AG04450 (cell line): ENCODE measurements at regions not wholly inside any gene's neighbourhood (a gene's known extent, or its start where the extent isn't known, plus 50 kb on each side); places are given as distances from the start of the nearest gene placed in this dataset.
"Not testable (repeated sequence)": the region's sequence is repeated elsewhere in the genome, so short reads cannot be mapped to it uniquely, and the experiment has no call there.

Experiments
- CTCF ChIA-PET: fragments of 300-600, 350-600 bp; formaldehyde crosslinking; extraction: SDS; loops from one replicate; lab custom pipeline; 2022; ENCODE audit warnings: antibody characterized with exemption, inconsistent platforms; lab: Charles Lee
- POLR2A ChIA-PET: fragments of 350-600 bp; formaldehyde crosslinking; extraction: SDS; loops from one replicate; lab custom pipeline; 2021; ENCODE audit warnings: antibody characterized with exemption, inconsistent platforms; lab: Yijun Ruan, JAX
- DNase-seq: peaks from one replicate; pipeline ENCODE4 v3.0.0-alpha.2; 2011; ENCODE audit warnings: low read depth, low spot score
- H3K27ac ChIP-seq: one replicate; pipeline ENCODE4 v1.5.1; 2012; ENCODE audit warnings: low read depth, low read length, control low read depth
- H3K27me3 ChIP-seq: one replicate; pipeline ENCODE4 v1.6.0; 2012; ENCODE audit warnings: low read length; ENCODE audit not compliant: control insufficient read depth, insufficient read depth
- H3K4me3 ChIP-seq: 2 replicates; pipeline ENCODE4 v1.5.1; 2011; ENCODE audit warnings: mild to moderate bottlenecking, low read depth, low read length, control low read depth
- H3K9me3 ChIP-seq: 2 replicates; pipeline ENCODE4 v1.5.1; 2012; ENCODE audit warnings: low read length; ENCODE audit not compliant: control insufficient read depth, insufficient read depth
- TF ChIP-seq, protein P1 (sequence below): IDR thresholded peaks from 2 replicates; pipeline ENCODE4 v1.5.1; 2011; ENCODE audit warnings: low read depth, low read length, control low read depth, inconsistent platforms

DNA sequence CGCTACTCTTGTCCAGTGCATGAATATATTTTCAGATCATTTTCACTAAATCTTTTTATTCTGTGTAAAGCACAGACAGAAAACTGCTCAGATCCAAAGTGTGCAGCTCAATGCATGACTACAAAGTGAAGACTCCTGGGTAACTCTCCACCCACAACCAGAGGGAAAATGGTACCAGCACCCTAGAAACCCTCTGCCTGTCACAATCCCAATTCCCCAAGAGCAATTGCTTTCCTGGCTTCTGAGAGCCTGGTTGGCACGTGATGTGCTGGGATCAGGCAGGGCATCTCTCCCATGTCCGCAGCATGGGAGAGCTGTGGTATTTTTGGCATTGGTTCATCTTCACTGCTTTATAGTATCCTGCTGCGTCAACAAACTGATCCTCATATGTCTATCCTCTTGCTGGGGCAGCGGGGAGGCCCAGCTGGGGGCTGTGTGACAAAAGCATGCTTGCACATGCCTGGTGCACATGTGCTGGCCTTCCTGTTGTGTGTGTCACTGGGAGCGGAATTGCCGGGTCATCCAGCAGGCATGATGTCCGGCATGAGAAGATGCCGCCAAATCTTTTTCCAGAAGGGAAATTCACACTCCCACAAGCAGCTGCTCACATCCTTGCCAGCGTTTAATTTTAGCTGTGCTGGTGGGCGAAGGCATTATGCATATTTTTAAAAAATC lies 278.9 kb upstream of the FOXF1 start:
- Histone ChIP-seq H3K27me3 (no peaks in the 10 kb centered on the region), H3K4me3 (no peak overlapping the region), H3K9me3 (peaks cover 14% of the 10 kb centered on the region), H3K27ac (no peak overlapping the region)
- POLR2A ChIA-PET, result no interaction called here
- CTCF ChIA-PET, result interaction anchor here (1.0 kb wide), 1 partner anchor 12 kb away, joined by 3 read pairs; no protein-coding TSS in a partner anchor
- DNase-seq, result no peak
- TF ChIP-seq, protein P1, sequence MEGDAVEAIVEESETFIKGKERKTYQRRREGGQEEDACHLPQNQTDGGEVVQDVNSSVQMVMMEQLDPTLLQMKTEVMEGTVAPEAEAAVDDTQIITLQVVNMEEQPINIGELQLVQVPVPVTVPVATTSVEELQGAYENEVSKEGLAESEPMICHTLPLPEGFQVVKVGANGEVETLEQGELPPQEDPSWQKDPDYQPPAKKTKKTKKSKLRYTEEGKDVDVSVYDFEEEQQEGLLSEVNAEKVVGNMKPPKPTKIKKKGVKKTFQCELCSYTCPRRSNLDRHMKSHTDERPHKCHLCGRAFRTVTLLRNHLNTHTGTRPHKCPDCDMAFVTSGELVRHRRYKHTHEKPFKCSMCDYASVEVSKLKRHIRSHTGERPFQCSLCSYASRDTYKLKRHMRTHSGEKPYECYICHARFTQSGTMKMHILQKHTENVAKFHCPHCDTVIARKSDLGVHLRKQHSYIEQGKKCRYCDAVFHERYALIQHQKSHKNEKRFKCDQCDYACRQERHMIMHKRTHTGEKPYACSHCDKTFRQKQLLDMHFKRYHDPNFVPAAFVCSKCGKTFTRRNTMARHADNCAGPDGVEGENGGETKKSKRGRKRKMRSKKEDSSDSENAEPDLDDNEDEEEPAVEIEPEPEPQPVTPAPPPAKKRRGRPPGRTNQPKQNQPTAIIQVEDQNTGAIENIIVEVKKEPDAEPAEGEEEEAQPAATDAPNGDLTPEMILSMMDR, result no peak

DNA sequence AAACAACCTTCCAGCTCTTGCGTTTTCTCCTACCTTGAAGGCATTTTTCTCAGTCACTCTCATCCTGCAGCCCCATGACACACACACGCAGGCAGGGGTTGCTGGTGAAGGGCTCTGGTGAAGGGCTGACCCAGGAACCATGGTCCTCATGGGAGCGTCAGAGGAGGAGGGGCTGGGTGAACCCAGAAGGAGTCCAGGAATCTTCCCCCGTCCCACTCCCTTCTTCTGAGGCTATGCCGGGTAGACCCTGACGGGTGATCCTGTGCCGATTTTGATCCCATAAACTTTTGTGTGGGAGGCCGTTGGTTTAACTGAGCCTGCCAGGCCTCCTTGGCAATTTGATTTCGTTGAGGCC lies 278.4 kb upstream of the FOXF1 start:
- POLR2A ChIA-PET, result no interaction called here
- CTCF ChIA-PET, result no interaction called here
- TF ChIP-seq, protein P1, result no peak

DNA sequence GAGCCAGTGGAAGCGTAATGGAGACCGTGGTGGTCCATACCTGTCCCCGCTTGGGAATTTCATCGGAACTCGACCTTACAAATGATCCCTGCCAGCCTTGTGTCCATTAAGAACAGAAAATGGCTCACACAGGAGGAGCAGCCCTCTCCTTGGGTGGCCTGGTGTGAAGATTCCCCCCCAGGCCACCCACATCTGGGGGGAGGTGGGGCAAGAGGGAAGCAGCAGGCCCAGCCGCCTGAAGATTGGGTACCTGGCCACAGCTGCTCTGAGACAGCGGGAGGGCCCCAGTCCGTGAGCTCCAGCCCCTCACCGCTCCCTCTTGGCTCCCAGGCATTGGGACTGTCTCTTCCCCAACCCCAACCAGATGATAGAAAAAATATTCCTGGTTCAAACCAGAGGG lies 277.8 kb upstream of the FOXF1 start:
- Histone ChIP-seq H3K9me3 (peaks cover 14% of the 10 kb centered on the region), H3K4me3 (no peak overlapping the region), H3K27ac (no peak overlapping the region), H3K27me3 (no peaks in the 10 kb centered on the region)
- ChIA-PET CTCF (no interaction called here), POLR2A (no interaction called here)
- no peak for DNase-seq
- TF ChIP-seq, protein P1, result no peak

More for the DNA sequence above, 278.4 kb upstream of the FOXF1 start:
- Histone ChIP-seq H3K4me3 (no peak overlapping the region), H3K9me3 (peaks cover 14% of the 10 kb centered on the region), H3K27ac (no peak overlapping the region), H3K27me3 (no peaks in the 10 kb centered on the region)
- DNase-seq, result no peak

DNA sequence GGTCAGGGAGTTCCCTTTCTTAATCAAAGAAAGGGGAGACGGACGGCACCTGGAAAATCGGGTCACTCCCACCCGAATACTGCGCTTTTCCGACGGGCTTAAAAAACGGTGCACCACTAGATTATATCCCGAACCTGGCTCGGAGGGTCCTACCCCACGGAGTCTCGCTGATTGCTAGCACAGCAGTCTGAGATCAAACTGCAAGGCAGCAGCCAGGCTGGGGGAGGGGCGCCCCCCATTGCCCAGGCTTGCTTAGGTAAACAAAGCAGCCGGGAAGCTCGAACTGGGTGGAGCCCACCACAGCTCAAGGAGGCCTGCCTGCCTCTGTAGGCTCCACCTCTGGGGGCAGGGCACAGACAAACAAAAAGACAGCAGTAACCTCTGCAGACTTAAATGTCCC lies 276.8 kb upstream of the FOXF1 start:
- POLR2A ChIA-PET, H3K27me3 ChIP-seq, CTCF ChIA-PET, DNase-seq, H3K27ac ChIP-seq, H3K4me3 ChIP-seq: not testable (repeated sequence)
- peaks cover 14% of the 10 kb centered on the region for H3K9me3 ChIP-seq

DNA sequence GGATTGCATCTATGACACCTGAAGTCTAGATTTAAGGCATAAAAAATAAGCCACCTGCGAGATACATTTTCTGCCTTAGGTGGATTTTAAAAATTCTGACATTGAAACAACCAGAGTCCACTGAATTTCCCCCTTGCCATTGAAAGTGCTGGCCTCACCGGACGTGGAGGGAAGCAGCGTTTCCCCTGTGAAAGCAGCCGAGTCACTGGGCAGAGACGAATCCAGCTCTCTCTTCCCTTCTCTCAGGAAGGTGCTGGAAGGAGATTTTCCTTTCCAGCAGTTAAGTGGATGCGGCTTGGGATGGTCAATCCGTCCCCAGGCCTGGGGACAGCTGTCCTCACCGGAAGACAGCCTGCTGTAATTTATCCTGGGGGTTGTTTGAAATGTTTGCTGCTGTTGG lies 270.9 kb upstream of the FOXF1 start:
- Histone ChIP-seq H3K9me3 (no peaks in the 10 kb centered on the region), H3K27me3 (no peaks in the 10 kb centered on the region), H3K4me3 (no peak overlapping the region), H3K27ac (no peak overlapping the region)
- DNase-seq, result no peak
- TF ChIP-seq, protein P1, result no peak
- ChIA-PET CTCF (interaction anchor here (1.9 kb wide), 1 partner anchor 13 kb away, joined by 15 read pairs; no protein-coding TSS in a partner anchor), POLR2A (no interaction called here)
